Stimulated activated CD4-positive, alpha-beta T cell treated with anti-CD3 and anti-CD28 coated beads, Interleukin-12 subunit alpha, Interleukin-12 subunit beta, amount 100 ng/mL, for 24 hours (primary cell): ENCODE measurements at regions not wholly inside any gene's neighbourhood (a gene's known extent, or its start where the extent isn't known, plus 50 kb on each side); places are given as distances from the start of the nearest gene placed in this dataset.
A peak's percentile ranks its signal among the peaks of the same experiment; 100 is the strongest.

Source experiments
- DNase-seq, 2 experiments: peaks; one replicate each; pipeline ENCODE4 v3.0.0-alpha.2; 2020; ENCODE audit warnings: low read depth in 2 of 2

- DNase-seq, result peak; percentile 19 to 29
Measured at GRCh38 chr14:75333606-75334548, 55.2 kb downstream of the FOS start.

- no peak for DNase-seq
Measured at GRCh38 chr14:75334549-75335051, 56.0 kb downstream of the FOS start.

GRCh38 chr14:75335571-75335970, 56.9 kb downstream of the FOS start:
- no peak for DNase-seq

DNA sequence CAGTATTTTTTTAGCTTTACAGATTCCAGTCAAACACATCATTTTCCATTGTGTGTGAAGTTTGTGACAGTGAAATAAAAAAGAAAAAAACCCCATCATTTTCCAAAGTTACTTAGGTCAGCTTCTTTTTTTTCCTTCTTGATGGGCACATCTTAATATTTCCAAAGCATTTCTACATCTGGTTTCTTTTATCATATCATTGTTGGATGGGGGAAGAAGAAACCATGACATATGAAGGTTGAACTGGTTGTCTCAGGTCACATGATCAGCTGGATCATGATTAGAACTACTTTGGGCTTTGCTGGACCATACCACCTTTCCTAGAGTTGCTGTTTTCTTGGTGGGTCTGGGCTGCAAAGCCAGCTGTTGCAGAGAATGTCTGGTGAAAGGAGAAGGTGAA, 59.8 kb downstream of the FOS start:
- DNase-seq, result no peak

DNA sequence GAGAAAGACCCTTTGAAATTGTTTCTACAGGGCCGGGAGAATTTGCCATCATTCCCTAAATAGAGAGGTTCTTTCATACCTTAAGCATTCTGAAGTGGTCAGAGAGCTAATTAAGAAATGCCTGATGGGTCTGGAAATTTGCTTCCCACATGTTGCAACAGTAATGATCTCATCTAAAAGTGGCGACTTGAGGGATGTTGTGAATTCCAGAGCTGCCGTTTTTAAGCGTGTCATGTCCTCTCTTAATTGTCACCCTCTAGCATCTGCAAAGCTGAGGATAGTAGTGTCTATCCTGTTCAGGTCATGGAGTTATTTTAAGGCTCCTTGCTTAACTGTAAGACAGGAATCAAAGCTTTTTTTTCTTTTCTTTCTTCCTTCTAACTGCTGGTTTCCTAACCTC, 60.4 kb downstream of the FOS start:
- DNase-seq, result no peak

- no peak for DNase-seq
Measured at GRCh38 chr14:75340921-75341320, 62.3 kb downstream of the FOS start.

- DNase-seq, result no peak
Measured at GRCh38 chr14:75341620-75342019, 63.0 kb downstream of the FOS start.

GRCh38 chr14:75342762-75343599, 64.4 kb downstream of the FOS start:
- no peak for DNase-seq

- no peak for DNase-seq
Measured at GRCh38 chr14:75343911-75344310, 65.3 kb downstream of the FOS start.

DNA sequence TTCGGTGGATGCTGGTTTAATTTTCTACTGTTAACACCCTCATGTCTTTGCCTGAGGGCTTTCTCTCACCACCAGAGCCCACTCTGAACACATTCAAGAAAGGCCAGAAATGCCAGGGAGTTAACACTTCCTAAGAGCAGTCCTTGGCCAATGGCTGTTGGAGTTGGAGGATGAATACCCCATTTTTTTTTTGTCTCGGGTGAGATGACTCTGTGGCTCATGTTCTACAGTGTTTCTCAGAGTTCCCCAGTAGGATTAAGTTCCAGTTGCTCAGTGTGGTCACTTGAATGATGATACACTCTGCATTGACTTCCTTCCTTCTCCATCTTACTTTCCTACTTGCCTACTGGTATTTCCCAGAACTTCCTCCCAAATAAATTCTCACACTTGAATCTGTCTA, 65.8 kb downstream of the FOS start:
- no peak for DNase-seq

DNA sequence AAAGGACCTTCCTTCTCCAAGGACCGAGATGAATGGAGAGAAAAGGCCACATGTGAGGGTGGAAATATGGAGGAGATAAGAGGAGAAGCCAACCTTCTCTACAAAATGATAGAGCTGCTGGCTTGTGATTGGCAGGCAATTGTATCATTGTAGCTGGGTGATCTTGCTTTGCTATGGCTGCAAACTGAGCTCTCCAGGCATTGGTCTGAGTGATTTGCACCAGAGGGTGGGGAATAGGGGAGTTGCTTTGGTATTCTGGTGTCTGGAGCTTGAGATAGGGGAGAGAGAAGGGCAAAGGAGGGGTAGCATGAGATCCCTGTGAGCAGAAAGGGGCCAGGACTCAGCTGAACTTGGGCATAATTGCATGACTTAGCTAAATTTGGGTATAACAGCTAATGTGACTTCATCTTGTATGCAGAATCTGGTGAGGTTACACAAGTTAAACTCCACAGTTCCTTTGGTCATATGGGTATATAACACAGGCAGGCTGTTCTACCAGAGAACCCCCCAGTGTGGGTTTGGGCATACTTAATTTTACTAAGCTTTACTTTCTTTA, 72.0 kb downstream of the FOS start:
- no peak for DNase-seq

DNA sequence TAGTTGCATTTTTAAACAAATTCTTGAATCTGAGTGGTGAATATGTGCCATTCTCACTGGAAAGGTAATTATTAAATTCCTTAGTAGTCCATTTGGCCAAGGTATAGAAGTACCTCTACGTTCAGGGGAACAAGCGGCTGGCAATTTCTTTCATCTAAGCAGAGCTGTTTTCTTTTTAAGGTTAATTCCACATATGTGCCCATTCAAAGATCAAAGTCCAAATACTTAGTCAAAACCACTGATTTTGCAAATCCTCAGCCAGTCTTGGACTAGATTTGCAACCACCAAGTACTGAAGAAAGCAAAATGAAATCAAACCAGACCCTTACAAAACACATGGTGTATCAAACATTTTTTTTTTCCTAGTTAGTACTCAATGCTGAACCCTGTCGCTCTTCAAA, 68.7 kb upstream of the JDP2 start:
- no peak for DNase-seq

- DNase-seq, result no peak
Measured at GRCh38 chr14:75361041-75361440, 66.8 kb upstream of the JDP2 start.

DNA sequence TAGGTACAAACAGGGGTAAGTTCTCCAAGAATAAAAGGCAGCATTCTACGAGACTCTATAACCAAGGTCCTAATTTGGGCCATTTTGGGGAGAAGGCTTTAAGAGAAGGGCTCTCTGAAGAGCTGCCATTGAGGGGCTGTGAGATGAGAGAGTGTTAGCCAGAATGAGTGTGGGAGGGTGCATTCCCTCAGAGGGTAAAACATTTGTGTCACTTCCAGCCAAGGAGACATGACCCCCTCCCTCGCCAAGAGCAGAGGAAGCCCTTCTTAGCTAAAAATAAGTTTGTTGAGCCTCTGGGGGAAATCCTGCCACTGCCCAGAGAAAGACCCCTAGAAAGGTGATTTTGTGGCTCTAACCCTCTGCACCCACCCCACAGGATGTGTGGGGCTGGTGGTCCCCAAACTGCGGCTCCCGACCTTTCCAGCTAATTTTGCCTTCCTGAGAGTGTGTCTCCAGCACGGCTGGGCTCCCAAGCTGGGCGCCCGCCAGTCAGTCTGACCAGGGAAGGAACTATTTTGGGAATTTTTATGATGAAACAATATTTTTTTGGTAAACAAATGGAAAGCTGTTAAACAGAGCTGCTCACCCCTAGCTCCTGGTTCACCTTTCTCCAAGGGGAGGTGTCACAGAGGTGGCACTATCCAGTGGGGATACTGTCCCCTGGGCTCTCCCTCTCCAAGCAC, 65.9 kb upstream of the JDP2 start:
- no peak for DNase-seq

DNA sequence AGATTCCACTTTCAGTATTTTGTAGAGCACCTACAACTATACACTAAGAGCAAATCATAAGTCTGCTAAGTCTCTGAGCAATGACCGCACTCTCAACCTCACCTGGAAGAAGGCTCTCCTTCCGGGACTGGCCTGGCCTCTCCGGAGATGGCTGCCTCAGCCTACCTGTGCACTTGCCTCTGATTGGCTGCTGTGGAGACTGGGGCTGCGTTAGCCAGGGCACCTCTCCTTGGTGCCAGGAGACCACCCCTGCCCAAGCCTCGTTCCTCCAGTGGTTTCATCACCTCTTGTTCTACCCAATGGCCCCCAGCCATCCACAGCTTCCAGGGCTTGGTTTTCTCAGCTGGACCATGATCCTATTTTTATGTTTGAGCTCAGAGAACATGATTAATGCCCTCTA, 64.7 kb upstream of the JDP2 start:
- DNase-seq, result no peak

GRCh38 chr14:75363570-75364227, 64.1 kb upstream of the JDP2 start:
- no peak for DNase-seq

DNA sequence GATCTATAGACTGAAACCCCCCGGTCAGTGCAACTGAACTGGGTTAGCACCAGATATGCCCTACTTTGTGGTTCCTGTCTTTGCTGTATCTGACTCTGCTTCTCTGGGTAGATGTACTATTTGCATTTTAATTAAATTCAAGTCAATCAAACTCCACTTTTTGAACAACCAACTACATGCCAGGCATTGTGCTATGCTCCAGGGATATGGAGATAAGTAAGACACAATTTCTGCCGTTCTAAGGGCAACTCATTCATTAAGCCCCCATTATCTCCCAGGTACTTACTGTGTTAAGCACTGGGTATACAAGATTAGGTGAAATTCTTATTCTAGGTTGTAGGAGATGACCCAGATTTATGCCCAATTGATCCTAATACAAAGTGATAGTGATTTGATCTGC, 62.7 kb upstream of the JDP2 start:
- no peak for DNase-seq

- DNase-seq, result no peak
Measured at GRCh38 chr14:75366963-75367362, 60.9 kb upstream of the JDP2 start.

DNA sequence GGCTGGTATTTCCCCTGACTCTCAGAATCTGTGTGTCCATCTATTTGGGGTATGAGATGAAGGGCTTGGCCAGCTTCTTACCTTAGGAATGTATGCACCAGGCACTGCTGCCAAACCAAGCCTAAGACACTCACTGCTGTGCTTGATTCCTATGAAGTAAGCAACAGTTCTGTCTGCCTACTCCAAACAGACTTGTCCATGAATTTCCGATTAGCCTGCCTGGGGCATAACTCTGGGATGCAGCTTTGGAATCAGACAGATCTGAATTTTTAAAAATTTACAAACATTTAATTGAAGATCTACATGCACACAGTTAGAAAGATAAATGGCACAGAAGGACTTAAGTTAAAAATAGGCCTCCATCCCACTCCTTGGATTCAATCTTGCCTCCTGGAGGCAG, 59.5 kb upstream of the JDP2 start:
- no peak for DNase-seq

DNA sequence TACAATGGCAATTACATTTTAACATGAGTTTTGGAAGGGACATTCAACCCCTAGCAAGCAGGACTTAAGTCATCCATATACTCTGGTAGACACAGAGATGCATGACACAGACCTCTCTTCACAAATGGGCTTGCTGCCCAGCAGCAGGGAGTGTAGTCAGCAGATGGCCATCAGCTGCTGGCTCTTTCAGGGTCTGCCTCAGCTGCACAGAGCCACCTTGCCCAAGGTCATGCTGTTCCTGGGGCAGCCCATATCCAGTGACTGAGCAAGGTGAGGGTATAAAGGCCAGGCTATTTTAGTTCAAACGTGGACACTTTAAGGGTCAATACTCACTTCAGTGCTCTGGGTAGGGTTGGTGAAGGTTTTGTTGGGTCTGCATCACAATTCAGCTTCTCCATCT, 58.3 kb upstream of the JDP2 start:
- DNase-seq, result no peak
